OCI-LY7 (cell line): ENCODE measurements at regions not wholly inside any gene's neighbourhood (a gene's known extent, or its start where the extent isn't known, plus 50 kb on each side); places are given as distances from the start of the nearest gene placed in this dataset.

ENCODE experiments used
- BruUV-seq: library from RNA; stranded (reverse); fragments of 400-500 nt; replicated peaks from 2 replicates; lab custom pipeline; 2021; lab: Mats Ljungman, UMichigan
- CTCF ChIA-PET: fragments of 300-600 bp; sonication (Branson Sonifier 250); formaldehyde crosslinking; loops from one replicate; lab custom pipeline; 2022; ENCODE audit warnings: antibody characterized with exemption; ENCODE audit not compliant: unreplicated experiment; lab: Charles Lee
- POLR2A ChIA-PET: fragments of 300-600 bp; sonication (Branson Sonifier 250); formaldehyde crosslinking; loops from one replicate; lab custom pipeline; 2022; ENCODE audit warnings: antibody characterized with exemption; lab: Charles Lee
- DNase-seq: peaks from one replicate; pipeline ENCODE4 v3.0.0-alpha.2; 2015; ENCODE audit warnings: low spot score
- H2AFZ ChIP-seq: fragments of 200-600 bp; sonication (generic), shearing (Covaris generic); 2 replicates; pipeline ENCODE4 v1.6.1; 2014; ENCODE audit warnings: mild to moderate bottlenecking, antibody characterized with exemption, low read length, moderate library complexity
- H3K27ac ChIP-seq: fragments of 200-600 bp; sonication (generic); 2 replicates; pipeline ENCODE4 v1.5.1; 2014; ENCODE audit warnings: mixed run types, low read depth, mild to moderate bottlenecking, moderate library complexity, low read length, inconsistent platforms; ENCODE audit not compliant: poor library complexity, severe bottlenecking
- H3K36me3 ChIP-seq: fragments of 200-600 bp; sonication (generic); 2 replicates; pipeline ENCODE4 v1.6.1; 2014; ENCODE audit warnings: mild to moderate bottlenecking, antibody characterized with exemption, low read length, moderate library complexity, mixed read lengths; ENCODE audit not compliant: insufficient read depth
- H3K4me1 ChIP-seq: fragments of 200-600 bp; sonication (generic); 2 replicates; pipeline ENCODE4 v1.5.1; 2014; ENCODE audit warnings: mild to moderate bottlenecking, low read length; ENCODE audit not compliant: insufficient read depth, poor library complexity, severe bottlenecking
- H3K4me2 ChIP-seq: fragments of 200-600 bp; sonication (generic); 2 replicates; pipeline ENCODE4 v1.6.1; 2014; ENCODE audit warnings: mild to moderate bottlenecking, low read length
- H3K4me3 ChIP-seq: fragments of 200-600 bp; sonication (generic); 2 replicates; pipeline ENCODE4 v1.5.1; 2014; ENCODE audit warnings: mild to moderate bottlenecking, low read depth, low read length; ENCODE audit not compliant: poor library complexity, severe bottlenecking
- H3K79me2 ChIP-seq: fragments of 200-600 bp; sonication (generic); 2 replicates; pipeline ENCODE4 v1.6.1; 2016; ENCODE audit warnings: low read depth, mild to moderate bottlenecking, low read length, moderate library complexity, mixed read lengths; ENCODE audit not compliant: insufficient read depth
- H3K9me2 ChIP-seq: fragments of 200-600 bp; sonication (generic); 2 replicates; pipeline ENCODE4 v1.6.1; 2016; ENCODE audit warnings: mild to moderate bottlenecking, low read length, mixed read lengths; ENCODE audit not compliant: insufficient read depth
- H3K9me3 ChIP-seq: fragments of 200-600 bp; sonication (generic); 2 replicates; pipeline ENCODE4 v1.6.1; 2014; ENCODE audit warnings: mild to moderate bottlenecking, mixed run types, low read length, mixed read lengths
- H4K20me1 ChIP-seq: fragments of 200-600 bp; sonication (generic); 2 replicates; pipeline ENCODE4 v1.6.1; 2014; ENCODE audit warnings: mild to moderate bottlenecking, antibody characterized with exemption, low read length, moderate library complexity, mixed read lengths; ENCODE audit not compliant: insufficient read depth
- EZH2phosphoT487 ChIP-seq: fragments of 200-600 bp; sonication (generic); IDR thresholded peaks from 2 replicates; pipeline ENCODE4 v1.6.1; 2018; ENCODE audit warnings: low read depth, borderline replicate concordance, mild to moderate bottlenecking, mixed run types, antibody characterized with exemption, low read length, moderate library complexity, mixed read lengths
- intact Hi-C: fragments of 100-400 bp; cut with micrococcal nuclease; formaldehyde crosslinking; loops from one replicate; pipeline ENCODE4 v1.10.0; 2022; ENCODE audit not compliant: unreplicated experiment
- TF ChIP-seq, protein P1 (sequence below): fragments of 200-600 bp; sonication (generic); conservative IDR thresholded peaks from 2 replicates; pipeline ENCODE4 v1.5.1; 2014; ENCODE audit warnings: mild to moderate bottlenecking, antibody characterized with exemption, low read length, moderate library complexity, mixed read lengths

DNA sequence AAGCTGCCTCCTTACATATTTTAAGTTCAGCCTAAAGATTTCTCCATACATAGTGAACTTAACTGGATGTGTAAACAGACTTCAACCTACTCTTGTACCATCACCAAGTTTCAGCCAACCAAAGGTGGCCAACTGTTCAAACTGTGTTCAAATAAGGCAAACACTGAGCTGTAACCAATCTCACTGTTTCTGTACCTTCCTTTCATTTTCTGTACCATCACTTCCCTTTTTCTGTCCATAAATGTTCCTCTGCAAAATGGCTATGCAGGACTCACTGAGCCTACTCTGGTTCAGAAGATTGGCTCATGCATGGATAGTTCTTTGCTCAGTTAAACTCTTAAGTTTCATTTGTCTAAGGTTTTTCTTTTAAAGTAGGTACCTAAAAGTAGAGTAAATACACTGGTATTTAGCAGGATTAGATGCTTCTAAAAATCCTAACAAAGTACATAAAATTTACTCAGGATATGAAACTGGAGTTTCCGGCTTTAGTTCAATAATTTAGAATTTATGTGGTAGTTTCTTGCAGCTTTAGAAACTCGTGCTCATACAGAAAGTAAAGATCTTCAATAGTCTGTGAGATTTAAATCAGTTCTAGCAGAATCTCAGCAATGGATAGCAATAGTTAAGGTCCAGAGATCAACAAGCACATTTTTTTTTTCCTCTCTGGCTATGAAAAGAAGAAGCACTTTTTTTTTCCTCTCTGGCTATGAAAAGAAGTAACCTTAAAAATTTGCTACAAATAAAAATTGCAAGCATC is 282.0 kb upstream of the PPFIA2 start:
- Histone ChIP-seq H3K4me1 (no peaks in the 10 kb centered on the region), H3K9me2 (no peaks in the 10 kb centered on the region), H4K20me1 (no peaks in the 10 kb centered on the region), H2AFZ (no peak overlapping the region), H3K9me3 (no peaks in the 10 kb centered on the region), H3K4me2 (no peak overlapping the region), H3K79me2 (no peaks in the 10 kb centered on the region), H3K36me3 (no peaks in the 10 kb centered on the region), H3K27ac (no peak overlapping the region), H3K4me3 (no peak overlapping the region)
- BruUV-seq = no TSS peak
- DNase-seq = no peak
- ChIA-PET CTCF (no interaction called here), POLR2A (no interaction called here)
- intact Hi-C loops = no loop called here
- TF ChIP-seq, protein P1, sequence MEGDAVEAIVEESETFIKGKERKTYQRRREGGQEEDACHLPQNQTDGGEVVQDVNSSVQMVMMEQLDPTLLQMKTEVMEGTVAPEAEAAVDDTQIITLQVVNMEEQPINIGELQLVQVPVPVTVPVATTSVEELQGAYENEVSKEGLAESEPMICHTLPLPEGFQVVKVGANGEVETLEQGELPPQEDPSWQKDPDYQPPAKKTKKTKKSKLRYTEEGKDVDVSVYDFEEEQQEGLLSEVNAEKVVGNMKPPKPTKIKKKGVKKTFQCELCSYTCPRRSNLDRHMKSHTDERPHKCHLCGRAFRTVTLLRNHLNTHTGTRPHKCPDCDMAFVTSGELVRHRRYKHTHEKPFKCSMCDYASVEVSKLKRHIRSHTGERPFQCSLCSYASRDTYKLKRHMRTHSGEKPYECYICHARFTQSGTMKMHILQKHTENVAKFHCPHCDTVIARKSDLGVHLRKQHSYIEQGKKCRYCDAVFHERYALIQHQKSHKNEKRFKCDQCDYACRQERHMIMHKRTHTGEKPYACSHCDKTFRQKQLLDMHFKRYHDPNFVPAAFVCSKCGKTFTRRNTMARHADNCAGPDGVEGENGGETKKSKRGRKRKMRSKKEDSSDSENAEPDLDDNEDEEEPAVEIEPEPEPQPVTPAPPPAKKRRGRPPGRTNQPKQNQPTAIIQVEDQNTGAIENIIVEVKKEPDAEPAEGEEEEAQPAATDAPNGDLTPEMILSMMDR = no peak
- no peak for TF ChIP-seq EZH2phosphoT487

DNA sequence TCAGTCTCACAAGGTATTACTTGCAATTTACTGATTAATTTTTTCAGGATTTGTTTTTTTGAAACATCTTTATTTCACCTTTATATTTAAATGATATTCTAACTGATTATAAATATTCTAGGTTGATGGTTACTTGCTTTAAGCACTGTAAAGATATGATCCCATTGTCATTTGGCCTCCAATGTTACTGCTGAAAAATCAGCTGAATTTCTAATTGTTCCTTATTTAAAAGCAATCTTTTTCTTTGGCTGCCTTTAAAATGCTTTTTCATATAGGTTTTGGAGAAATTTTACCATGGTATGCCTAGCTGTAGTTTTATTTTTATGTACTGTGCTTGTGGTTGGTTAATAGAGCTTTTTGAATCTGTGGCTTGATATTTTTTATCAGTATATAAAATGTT is 275.6 kb upstream of the PPFIA2 start:
- BruUV-seq = no TSS peak
- Histone ChIP-seq H4K20me1 (no peaks in the 10 kb centered on the region), H3K79me2 (no peaks in the 10 kb centered on the region), H3K4me1 (no peaks in the 10 kb centered on the region), H3K27ac (no peak overlapping the region), H3K36me3 (no peaks in the 10 kb centered on the region), H3K4me3 (no peak overlapping the region), H3K9me2 (no peaks in the 10 kb centered on the region), H3K4me2 (no peak overlapping the region), H2AFZ (no peak overlapping the region), H3K9me3 (no peaks in the 10 kb centered on the region)
- DNase-seq = no peak
- intact Hi-C loops = no loop called here
- POLR2A ChIA-PET = no interaction called here
- CTCF ChIA-PET = no interaction called here
- TF ChIP-seq, protein P1 = no peak
- TF ChIP-seq EZH2phosphoT487 = no peak

DNA sequence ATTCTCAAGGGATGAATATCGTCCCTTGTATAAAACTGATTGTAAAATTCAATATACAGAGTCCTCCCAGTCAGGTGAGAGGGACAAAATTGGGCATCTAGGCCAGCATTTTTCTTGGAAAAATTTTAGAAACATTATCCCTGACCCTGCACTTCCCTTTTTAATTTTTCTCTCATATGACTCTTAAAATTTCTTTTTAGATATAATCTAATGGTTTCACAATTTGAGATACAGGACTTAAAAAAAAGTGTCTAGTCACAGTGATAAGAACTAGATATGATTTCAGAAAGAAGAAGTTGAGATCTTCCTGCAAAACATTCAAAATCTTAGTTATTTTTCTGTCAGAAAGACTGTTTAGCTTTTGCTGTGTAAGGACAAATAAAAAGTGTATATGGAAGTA is 270.8 kb upstream of the PPFIA2 start:
- intact Hi-C loops = no loop called here
- no peak overlapping the region for H3K27ac ChIP-seq
- DNase-seq = no peak
- no peaks in the 10 kb centered on the region for H3K4me1 ChIP-seq
- TF ChIP-seq, protein P1 = no peak
- no peak for TF ChIP-seq EZH2phosphoT487
- ChIA-PET CTCF (no interaction called here), POLR2A (no interaction called here)
- H3K9me2 ChIP-seq = no peaks in the 10 kb centered on the region
- no peaks in the 10 kb centered on the region for H4K20me1 ChIP-seq
- H3K79me2 ChIP-seq = no peaks in the 10 kb centered on the region
- BruUV-seq = no TSS peak
- H3K9me3 ChIP-seq = no peaks in the 10 kb centered on the region
- no peak overlapping the region for H3K4me3 ChIP-seq
- no peak overlapping the region for H3K4me2 ChIP-seq
- H3K36me3 ChIP-seq = no peaks in the 10 kb centered on the region
- H2AFZ ChIP-seq = no peak overlapping the region
